Keratinocyte (primary cell): ENCODE measurements at regions not wholly inside any gene's neighbourhood (a gene's known extent, or its start where the extent isn't known, plus 50 kb on each side); places are given as distances from the start of the nearest gene placed in this dataset.

Experiments
- DNase-seq: peaks from one replicate; pipeline ENCODE4 v3.0.0-alpha.2; 2011; ENCODE audit warnings: low read depth, missing footprints, low spot score
- FAIRE-seq: peaks from 2 replicates; lab custom pipeline; 2011; peaks lifted over from hg19 to GRCh38; lab: Jason Lieb, UNC
- H2AFZ ChIP-seq: 2 replicates; pipeline ENCODE4 v1.6.0; 2012; ENCODE audit warnings: low read length, control low read depth, inconsistent platforms; ENCODE audit not compliant: control insufficient read depth
- H3K27ac ChIP-seq: 2 replicates; pipeline ENCODE4 v1.5.1; 2011; ENCODE audit warnings: low read length; ENCODE audit not compliant: control insufficient read depth, insufficient read depth
- H3K27me3 ChIP-seq: 3 replicates; pipeline ENCODE4 v1.6.0; 2011; ENCODE audit warnings: low read length; ENCODE audit not compliant: control insufficient read depth, insufficient read depth; ENCODE audit errors: extremely low read depth
- H3K36me3 ChIP-seq, 2 experiments: 2 replicates in 1 of 2; 3 replicates in 1 of 2; pipeline ENCODE4 v1.5.1; 2011; ENCODE audit warnings: low read length in 2 of 2, mild to moderate bottlenecking in 1 of 2; ENCODE audit not compliant: control insufficient read depth in 2 of 2, insufficient read depth in 2 of 2; ENCODE audit errors: extremely low read depth in 1 of 2
- H3K4me1 ChIP-seq: 3 replicates; pipeline ENCODE4 v1.5.1; 2011; ENCODE audit warnings: low read length; ENCODE audit not compliant: control insufficient read depth, insufficient read depth; ENCODE audit errors: extremely low read depth
- H3K4me2 ChIP-seq: 3 replicates; pipeline ENCODE4 v1.6.0; 2011; ENCODE audit warnings: low read depth, low read length; ENCODE audit not compliant: control insufficient read depth, insufficient read depth; ENCODE audit errors: extremely low read depth
- H3K4me3 ChIP-seq, 3 experiments: fragments of 200-600 bp in 1 of 3; sonication (generic) in 1 of 3; 2 replicates in 2 of 3; 3 replicates in 1 of 3; pipeline ENCODE4 v1.5.1; 2011 to 2016; ENCODE audit warnings: low read length in 3 of 3, mild to moderate bottlenecking in 3 of 3, control low read depth in 2 of 3, inconsistent platforms in 1 of 3, low read depth in 1 of 3, mixed read lengths in 1 of 3, mixed run types in 1 of 3, moderate library complexity in 1 of 3; ENCODE audit not compliant: control insufficient read depth in 2 of 3, insufficient read depth in 2 of 3; ENCODE audit errors: extremely low read depth in 1 of 3
- H3K79me2 ChIP-seq: 2 replicates; pipeline ENCODE4 v1.6.0; 2012; ENCODE audit warnings: low read length; ENCODE audit not compliant: control insufficient read depth, insufficient read depth
- H3K9ac ChIP-seq: 3 replicates; pipeline ENCODE4 v1.6.0; 2011; ENCODE audit warnings: low read length; ENCODE audit not compliant: control insufficient read depth, insufficient read depth; ENCODE audit errors: extremely low read depth
- H3K9me1 ChIP-seq: 3 replicates; pipeline ENCODE4 v1.6.0; 2011; ENCODE audit warnings: low read length; ENCODE audit not compliant: control insufficient read depth, insufficient read depth; ENCODE audit errors: extremely low read depth
- H3K9me3 ChIP-seq: 2 replicates; pipeline ENCODE4 v1.5.1; 2012; ENCODE audit warnings: low read depth, low read length; ENCODE audit not compliant: control insufficient read depth
- H4K20me1 ChIP-seq: 3 replicates; pipeline ENCODE4 v1.6.0; 2011; ENCODE audit warnings: low read length; ENCODE audit not compliant: control insufficient read depth, insufficient read depth; ENCODE audit errors: extremely low read depth
- CTCF ChIP-seq, 3 experiments: IDR thresholded peaks in 1 of 3; conservative IDR thresholded peaks in 1 of 3; optimal IDR thresholded peaks in 1 of 3; 2 replicates in 2 of 3; 3 replicates in 1 of 3; pipeline versions ENCODE3 to v1.5.1; 2011; ENCODE audit warnings: low read length in 3 of 3, mild to moderate bottlenecking in 3 of 3, moderate library complexity in 2 of 3, control low read depth in 1 of 3, inconsistent platforms in 1 of 3; ENCODE audit not compliant: insufficient read depth in 2 of 3; ENCODE audit errors: extremely low read depth in 1 of 3
- EZH2 ChIP-seq: IDR thresholded peaks from one replicate; pipeline ENCODE4 v1.6.1; 2012; ENCODE audit warnings: inconsistent platforms, mild to moderate bottlenecking, low read length, moderate library complexity
- dilution Hi-C: fragments of 300-500 bp; cut with MboI; formaldehyde crosslinking; loops from one replicate; pipeline ENCODE4 v1.7.0; 2020; ENCODE audit warnings: low sequenced_read_pairs; ENCODE audit not compliant: extremely low pct_ligation_motif_present

GRCh38 chr1:229185963-229186362 is 84.9 kb upstream of the RAB4A start:
- H2AFZ ChIP-seq: no peak overlapping the region
- no peaks in the 10 kb centered on the region for H3K79me2 ChIP-seq
- H3K9me3 ChIP-seq: no peaks in the 10 kb centered on the region
- dilution Hi-C loops: no loop called here
- no peaks in the 10 kb centered on the region for H3K36me3 ChIP-seq
- no peak overlapping the region for H3K4me2 ChIP-seq
- no peaks in the 10 kb centered on the region for H3K9me1 ChIP-seq
- DNase-seq (no peak), FAIRE-seq (no peak)
- no peaks in the 10 kb centered on the region for H3K27me3 ChIP-seq
- H4K20me1 ChIP-seq: no peaks in the 10 kb centered on the region
- no peak for TF ChIP-seq EZH2
- TF ChIP-seq CTCF (optimal IDR thresholded peaks at IDR 0.05 in 1 of 3, IDR thresholded peaks at IDR 0.05 in 1 of 3, conservative IDR thresholded peaks at IDR 0.05 in 1 of 3; ENCODE audit: extremely low read depth in 1 of 3, insufficient read depth in 2 of 3, low read length in 3 of 3): no peak
- H3K27ac ChIP-seq: no peak overlapping the region
- H3K9ac ChIP-seq: no peak overlapping the region
- no peak overlapping the region for H3K4me3 ChIP-seq
- peaks cover 4% of the 10 kb centered on the region for H3K4me1 ChIP-seq

- no peak overlapping the region for H2AFZ ChIP-seq
- H3K9ac ChIP-seq: no peak overlapping the region
- no peaks in the 10 kb centered on the region for H3K9me3 ChIP-seq
- no peak overlapping the region for H3K4me3 ChIP-seq
- dilution Hi-C loops: no loop called here
- DNase-seq: no peak
- no peaks in the 10 kb centered on the region for H3K27me3 ChIP-seq
- H3K9me1 ChIP-seq: no peaks in the 10 kb centered on the region
- H3K79me2 ChIP-seq: no peaks in the 10 kb centered on the region
- FAIRE-seq: no peak
- peaks cover 10% of the 10 kb centered on the region for H3K4me1 ChIP-seq
- no peaks in the 10 kb centered on the region for H3K36me3 ChIP-seq
- no peaks in the 10 kb centered on the region for H4K20me1 ChIP-seq
- no peak overlapping the region for H3K4me2 ChIP-seq
- TF ChIP-seq EZH2: no peak
- no peak for TF ChIP-seq CTCF (optimal IDR thresholded peaks at IDR 0.05 in 1 of 3, IDR thresholded peaks at IDR 0.05 in 1 of 3, conservative IDR thresholded peaks at IDR 0.05 in 1 of 3; ENCODE audit: extremely low read depth in 1 of 3, insufficient read depth in 2 of 3, low read length in 3 of 3)
- H3K27ac ChIP-seq: no peak overlapping the region
Observed at GRCh38 chr1:229186373-229187056, 84.4 kb upstream of the RAB4A start.
